Tibial artery (tissue), 4 donors: ENCODE measurements at regions not wholly inside any gene's neighbourhood (a gene's known extent, or its start where the extent isn't known, plus 50 kb on each side); places are given as distances from the start of the nearest gene placed in this dataset.
"Not testable (repeated sequence)": the region's sequence is repeated elsewhere in the genome, so short reads cannot be mapped to it uniquely, and the experiment has no call there.

Source experiments
- DNase-seq, 2 donors: peaks; one replicate each; pipeline ENCODE4 v3.0.0-alpha.2; 2019
- H3K27ac ChIP-seq, 2 donors: fragments of 200-600 bp; sonication (generic) in 1 of 2; 1 replicate in 1 of 2; 2 replicates in 1 of 2; pipeline ENCODE4 v1.5.1; 2018 to 2019; ENCODE audit warnings: mild to moderate bottlenecking in 1 of 2
- H3K27me3 ChIP-seq, 2 donors: fragments of 200-600 bp; sonication (generic) in 1 of 2; one replicate each; pipeline versions ENCODE4 v1.5.1 to v1.6.0; 2016 to 2019
- H3K36me3 ChIP-seq, 3 donors: fragments of 200-600 bp; sonication (generic) in 2 of 3; one replicate each; pipeline ENCODE4 v1.5.1; 2016 to 2019; ENCODE audit warnings: mild to moderate bottlenecking in 2 of 3
- H3K4me1 ChIP-seq, 4 donors: fragments of 200-600 bp; sonication (generic) in 2 of 4; 1 replicate in 3 of 4; 2 replicates in 1 of 4; pipeline ENCODE4 v1.5.1; 2016 to 2019
- H3K4me3 ChIP-seq, 2 donors: fragments of 200-600 bp; sonication (generic) in 1 of 2; 1 replicate in 1 of 2; 2 replicates in 1 of 2; pipeline ENCODE4 v1.5.1; 2018 to 2019; ENCODE audit warnings: mild to moderate bottlenecking in 2 of 2
- H3K9me3 ChIP-seq, 3 donors: fragments of 200-600 bp; sonication (generic) in 1 of 3; one replicate each; pipeline ENCODE4 v1.5.1; 2016 to 2019
- CTCF ChIP-seq, 2 experiments: fragments of 200-600 bp in 1 of 2; fragments of 450-650 bp in 1 of 2; IDR thresholded peaks; one replicate each; pipeline ENCODE4 v1.5.1; 2017 to 2019; ENCODE audit warnings: antibody characterized with exemption in 2 of 2, mild to moderate bottlenecking in 1 of 2, moderate library complexity in 1 of 2
- intact Hi-C: fragments of 100-400 bp; cut with DNase I; formaldehyde crosslinking; loops from one replicate; pipeline ENCODE4 v1.15.0; 2023; ENCODE audit warnings: low total_unique reads

- intact Hi-C loops: no loop called here
- H3K4me1 ChIP-seq: no peaks in the 10 kb centered on the region
- TF ChIP-seq CTCF (IDR thresholded peaks at IDR 0.05): no peak
These were observed 122.3 kb downstream of the TLR5 start for GRCh38 chr1:223020770-223021169.

GRCh38 chr1:223022641-223023473 is 120.2 kb downstream of the TLR5 start:
- Histone ChIP-seq H3K4me3 (no peak overlapping the region), H3K9me3 (no peaks in the 10 kb centered on the region), H3K4me1 (no peaks in the 10 kb centered on the region), H3K27me3 (no peaks in the 10 kb centered on the region), H3K36me3 (no peaks in the 10 kb centered on the region), H3K27ac (no peak overlapping the region)
- DNase-seq: no peak
- no peak for TF ChIP-seq CTCF (IDR thresholded peaks at IDR 0.05)
- intact Hi-C loops: no loop called here

More at GRCh38 chr1:223020770-223021169, 122.3 kb downstream of the TLR5 start:
- H3K27ac ChIP-seq: no peak overlapping the region
- DNase-seq: no peak
- H3K9me3 ChIP-seq: no peaks in the 10 kb centered on the region
- H3K36me3 ChIP-seq: no peaks in the 10 kb centered on the region
- H3K27me3 ChIP-seq: no peaks in the 10 kb centered on the region
- no peak overlapping the region for H3K4me3 ChIP-seq

GRCh38 chr1:223023863-223024262 is 119.2 kb downstream of the TLR5 start:
- Histone ChIP-seq H3K36me3 (no peaks in the 10 kb centered on the region), H3K4me3 (no peak overlapping the region), H3K27ac (no peak overlapping the region), H3K27me3 (no peaks in the 10 kb centered on the region), H3K4me1 (no peaks in the 10 kb centered on the region), H3K9me3 (no peaks in the 10 kb centered on the region)
- intact Hi-C loops: no loop called here
- TF ChIP-seq CTCF (IDR thresholded peaks at IDR 0.05): no peak
- no peak for DNase-seq

- H3K4me3 ChIP-seq, H3K36me3 ChIP-seq, H3K27ac ChIP-seq, H3K9me3 ChIP-seq, H3K4me1 ChIP-seq, DNase-seq, intact Hi-C loops, H3K27me3 ChIP-seq: not testable (repeated sequence)
These were observed 118.6 kb downstream of the TLR5 start for GRCh38 chr1:223024486-223024885.

GRCh38 chr1:223025190-223025734 is 117.8 kb downstream of the TLR5 start:
- H3K4me1 ChIP-seq, H3K9me3 ChIP-seq, H3K4me3 ChIP-seq, intact Hi-C loops, H3K27me3 ChIP-seq, H3K36me3 ChIP-seq, DNase-seq, H3K27ac ChIP-seq: not testable (repeated sequence)

- intact Hi-C loops, DNase-seq, H3K36me3 ChIP-seq, H3K27me3 ChIP-seq, H3K4me1 ChIP-seq, H3K27ac ChIP-seq, H3K4me3 ChIP-seq, H3K9me3 ChIP-seq: not testable (repeated sequence)
These were observed 116.4 kb downstream of the TLR5 start for GRCh38 chr1:223026639-223027038.

- H3K36me3 ChIP-seq: no peaks in the 10 kb centered on the region
- no peak for TF ChIP-seq CTCF (IDR thresholded peaks at IDR 0.05)
- intact Hi-C loops: no loop called here
- H3K4me1 ChIP-seq: peaks cover 0 to 6% (median 0%) of the 10 kb centered on the region in 4 donors
- no peak overlapping the region for H3K27ac ChIP-seq
- no peaks in the 10 kb centered on the region for H3K9me3 ChIP-seq
- no peak for DNase-seq
- no peak overlapping the region for H3K4me3 ChIP-seq
- no peaks in the 10 kb centered on the region for H3K27me3 ChIP-seq
These were observed 112.9 kb downstream of the TLR5 start for GRCh38 chr1:223029985-223030769.
